Stomach (tissue), 4 donors: ENCODE measurements at regions not wholly inside any gene's neighbourhood (a gene's known extent, or its start where the extent isn't known, plus 50 kb on each side); places are given as distances from the start of the nearest gene placed in this dataset.

Experiments used
- POLR2A ChIP-seq, 4 donors: fragments of 450-650 bp; IDR thresholded peaks; one replicate each; pipeline ENCODE4 v1.6.1; 2016; ENCODE audit warnings: antibody characterized with exemption in 4 of 4, control low read depth in 2 of 4, mild to moderate bottlenecking in 1 of 4, moderate library complexity in 1 of 4
- POLR2AphosphoS5 ChIP-seq, 3 donors: sonication (generic); formaldehyde crosslinking; IDR thresholded peaks; one replicate each; pipeline ENCODE4 v1.6.1; 2016; ENCODE audit warnings: antibody characterized with exemption in 3 of 3
- TF ChIP-seq, protein P1 (sequence below), 7 experiments: fragments of 450-650 bp in 4 of 7; fragments of 200-600 bp in 3 of 7; sonication (generic) in 3 of 7; IDR thresholded peaks; one replicate each; pipeline ENCODE4 v1.5.1; 2016 to 2019; ENCODE audit warnings: antibody characterized with exemption in 7 of 7, control low read depth in 2 of 7, mild to moderate bottlenecking in 1 of 7

DNA sequence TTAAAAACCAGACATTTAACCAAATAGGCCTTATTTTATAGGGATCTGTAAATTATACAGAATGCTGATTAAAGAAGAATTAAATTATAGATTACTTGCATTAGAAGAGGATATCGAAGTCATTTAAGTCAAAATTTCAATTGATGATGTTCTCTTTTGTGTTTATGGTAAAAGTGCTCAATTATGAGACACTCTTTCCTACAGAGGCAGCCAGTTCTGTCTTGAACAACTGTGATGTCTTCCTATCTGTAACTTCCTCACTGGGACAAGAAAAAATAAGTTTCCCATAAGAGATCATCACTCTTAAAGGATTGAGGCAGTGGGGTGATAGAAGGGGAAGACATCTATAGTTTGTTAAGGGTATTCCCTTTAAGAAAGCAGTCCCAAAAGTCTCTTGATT, 613.5 kb downstream of the INSC start:
- TF ChIP-seq, protein P1, sequence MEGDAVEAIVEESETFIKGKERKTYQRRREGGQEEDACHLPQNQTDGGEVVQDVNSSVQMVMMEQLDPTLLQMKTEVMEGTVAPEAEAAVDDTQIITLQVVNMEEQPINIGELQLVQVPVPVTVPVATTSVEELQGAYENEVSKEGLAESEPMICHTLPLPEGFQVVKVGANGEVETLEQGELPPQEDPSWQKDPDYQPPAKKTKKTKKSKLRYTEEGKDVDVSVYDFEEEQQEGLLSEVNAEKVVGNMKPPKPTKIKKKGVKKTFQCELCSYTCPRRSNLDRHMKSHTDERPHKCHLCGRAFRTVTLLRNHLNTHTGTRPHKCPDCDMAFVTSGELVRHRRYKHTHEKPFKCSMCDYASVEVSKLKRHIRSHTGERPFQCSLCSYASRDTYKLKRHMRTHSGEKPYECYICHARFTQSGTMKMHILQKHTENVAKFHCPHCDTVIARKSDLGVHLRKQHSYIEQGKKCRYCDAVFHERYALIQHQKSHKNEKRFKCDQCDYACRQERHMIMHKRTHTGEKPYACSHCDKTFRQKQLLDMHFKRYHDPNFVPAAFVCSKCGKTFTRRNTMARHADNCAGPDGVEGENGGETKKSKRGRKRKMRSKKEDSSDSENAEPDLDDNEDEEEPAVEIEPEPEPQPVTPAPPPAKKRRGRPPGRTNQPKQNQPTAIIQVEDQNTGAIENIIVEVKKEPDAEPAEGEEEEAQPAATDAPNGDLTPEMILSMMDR (IDR thresholded peaks at IDR 0.05), result no peak
- TF ChIP-seq POLR2AphosphoS5 (IDR thresholded peaks at IDR 0.05) (no peak), POLR2A (IDR thresholded peaks at IDR 0.05) (no peak)
